HG02981 (cell line): ENCODE measurements at regions not wholly inside any gene's neighbourhood (a gene's known extent, or its start where the extent isn't known, plus 50 kb on each side); places are given as distances from the start of the nearest gene placed in this dataset.
"Not testable (repeated sequence)": the region's sequence is repeated elsewhere in the genome, so short reads cannot be mapped to it uniquely, and the experiment has no call there.

Source experiments
- ATAC-seq: cut with Tn5 transposase; IDR thresholded peaks from one replicate; pipeline ENCODE4 v1.9.1; 2021; ENCODE audit warnings: mild to moderate bottlenecking, moderate library complexity; ENCODE audit not compliant: unreplicated experiment

GRCh38 chr14:40216408-40216807 is 784.2 kb upstream of the FBXO33 start:
- not testable (repeated sequence) for ATAC-seq

DNA sequence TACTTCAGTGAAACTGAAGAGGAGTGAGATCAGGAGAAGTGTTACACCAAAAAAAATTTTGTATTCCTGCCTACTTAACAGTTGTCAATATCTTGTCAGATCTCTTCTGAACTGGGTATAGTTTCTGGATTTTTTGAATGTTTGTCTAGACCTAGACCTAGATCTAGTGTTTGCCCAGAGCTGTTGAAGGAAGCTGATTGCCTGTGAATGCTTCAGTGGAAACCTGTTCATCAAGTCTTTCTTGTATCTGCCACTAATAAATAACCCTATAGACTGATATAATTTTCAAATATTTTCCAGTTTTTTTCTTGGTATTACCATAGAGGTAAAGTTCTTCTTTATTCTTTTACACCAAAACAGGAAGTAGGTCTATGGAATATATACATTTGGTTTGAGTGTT is 781.5 kb upstream of the FBXO33 start:
- ATAC-seq, result no peak

- ATAC-seq, result no peak
Measured at GRCh38 chr14:40204441-40205175, 772.4 kb upstream of the FBXO33 start.

- ATAC-seq, result no peak
Measured at GRCh38 chr14:40199101-40199500, 766.9 kb upstream of the FBXO33 start.

DNA sequence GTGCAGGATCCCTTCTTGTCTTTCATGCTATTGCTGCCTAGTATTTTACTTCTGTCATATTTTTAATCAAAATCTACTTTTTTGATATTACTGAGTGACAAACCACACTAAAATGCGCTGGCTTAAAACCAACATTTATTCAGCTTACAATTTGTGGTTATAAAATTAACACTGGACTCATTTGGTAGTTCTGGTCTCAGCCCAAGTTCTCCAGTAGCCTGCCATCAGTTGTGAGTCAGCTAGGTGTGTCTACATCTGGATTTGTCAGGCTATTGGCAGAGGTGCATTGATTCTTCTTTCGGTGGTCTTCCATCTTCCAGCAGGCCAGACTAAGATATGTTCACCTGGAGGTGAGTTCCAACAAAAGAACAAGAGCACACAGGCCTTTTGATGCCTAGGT is 765.1 kb upstream of the FBXO33 start:
- ATAC-seq, result no peak

GRCh38 chr14:40188006-40188405 is 755.8 kb upstream of the FBXO33 start:
- ATAC-seq, result no peak

DNA sequence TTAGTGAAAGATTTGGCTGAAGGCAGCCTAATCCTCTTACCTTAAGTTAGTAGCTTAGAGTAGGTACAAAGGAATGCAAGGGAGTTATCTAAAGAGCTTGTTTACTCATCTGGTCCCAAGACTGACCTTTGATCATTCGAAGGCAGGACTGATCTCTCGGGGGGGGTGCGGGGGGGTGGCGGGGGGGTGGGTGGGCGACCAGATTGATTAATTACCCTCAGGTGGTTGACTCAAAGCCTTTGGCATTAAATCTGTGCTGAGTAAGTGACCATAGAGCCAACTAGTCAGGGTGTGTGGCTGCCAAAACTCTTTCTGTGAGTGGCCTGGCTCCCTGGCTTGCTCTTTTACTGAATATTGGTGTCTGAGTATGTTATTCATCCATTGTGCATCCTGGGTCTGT is 731.9 kb upstream of the FBXO33 start:
- no peak for ATAC-seq

DNA sequence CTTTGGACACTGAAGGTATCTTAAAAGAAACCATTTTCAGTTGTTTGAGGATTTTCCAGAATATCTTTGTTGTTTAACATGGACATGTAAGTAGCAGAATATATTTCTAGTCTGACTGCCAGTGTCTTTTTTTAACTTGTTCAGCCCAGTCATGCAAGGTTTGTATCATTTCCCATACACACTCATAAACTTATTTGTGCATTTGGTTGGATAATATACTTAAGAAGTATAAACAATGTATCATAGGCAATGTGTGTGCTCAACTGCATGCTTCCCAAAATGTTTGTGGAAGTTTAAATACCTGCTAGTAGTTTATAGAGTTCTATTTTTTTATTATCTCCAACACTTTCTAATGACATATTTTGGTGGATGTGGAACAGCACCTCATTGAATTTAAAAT is 707.4 kb upstream of the FBXO33 start:
- no peak for ATAC-seq

DNA sequence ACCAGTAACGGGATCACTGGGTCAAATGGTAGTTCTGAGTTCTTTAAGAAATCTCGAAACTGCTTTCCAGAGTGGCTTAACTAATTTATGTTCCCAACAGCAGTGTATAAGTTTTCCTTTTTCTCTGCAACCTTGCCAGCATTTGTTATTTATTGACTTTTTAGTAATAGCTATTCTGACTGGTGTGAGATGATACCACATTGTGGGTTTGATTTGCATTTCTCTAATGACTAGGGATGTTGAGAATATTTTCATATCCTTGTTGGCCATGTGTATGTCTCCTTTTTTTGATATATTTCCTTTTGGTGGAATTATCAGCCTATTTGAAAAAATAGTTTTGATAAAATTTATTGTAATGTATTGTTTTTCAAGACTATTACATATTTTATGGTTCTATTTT is 701.2 kb upstream of the FBXO33 start:
- ATAC-seq, result no peak

- ATAC-seq, result no peak
Measured at GRCh38 chr14:40129159-40129558, 696.9 kb upstream of the FBXO33 start.

GRCh38 chr14:40123816-40124215 is 691.6 kb upstream of the FBXO33 start:
- no peak for ATAC-seq

DNA sequence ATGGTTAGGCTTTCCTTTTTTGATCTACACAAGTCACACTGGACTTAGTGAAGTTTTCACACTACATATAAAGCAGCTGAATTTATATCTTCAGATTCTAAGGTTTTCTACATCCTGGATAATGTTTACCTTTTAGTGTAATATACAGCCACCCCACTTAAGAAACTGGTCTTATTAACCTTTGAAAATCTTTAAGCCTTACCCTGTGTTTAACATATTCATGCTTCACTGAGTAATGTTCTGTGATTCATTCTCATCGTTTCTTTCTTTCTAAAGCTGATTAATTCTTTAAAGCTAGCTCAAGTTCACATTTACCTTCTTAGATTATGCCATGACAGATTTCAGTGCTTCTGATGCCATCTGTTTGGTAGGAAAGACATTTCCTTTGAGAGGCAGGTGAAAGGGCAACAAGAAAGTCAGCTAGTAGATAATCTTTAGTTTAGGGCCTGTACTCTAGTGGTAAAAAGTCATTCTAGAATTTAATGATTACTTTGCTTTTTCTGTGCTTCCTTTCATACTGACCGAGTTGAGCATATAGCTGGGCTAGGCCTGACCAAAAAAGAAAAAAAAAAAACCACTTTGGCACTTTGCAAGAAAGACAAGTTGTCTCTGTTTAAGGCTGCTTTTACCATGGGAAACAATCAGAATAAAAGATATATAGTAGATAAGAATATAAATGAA is 690.9 kb upstream of the FBXO33 start:
- peak; percentile 80 for ATAC-seq

DNA sequence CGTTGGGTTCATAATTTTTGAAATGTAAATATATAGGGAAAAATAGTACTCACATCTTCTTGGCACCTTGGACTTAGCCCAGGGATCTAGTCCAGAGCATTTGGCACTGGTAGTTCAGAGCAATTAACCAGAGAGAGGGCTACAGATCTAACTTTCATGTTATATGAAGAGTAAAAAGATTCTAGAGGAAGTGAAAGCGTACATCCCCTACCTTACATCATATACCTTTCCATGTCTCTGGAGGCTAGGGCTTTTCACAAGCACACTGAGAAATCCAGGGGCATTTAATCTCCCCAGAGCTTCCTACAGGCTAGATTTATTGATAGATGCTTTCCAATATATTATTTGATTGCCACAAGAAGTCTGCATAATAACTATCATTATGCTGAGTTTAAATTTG is 687.5 kb upstream of the FBXO33 start:
- peak; percentile 38 for ATAC-seq

- peak; percentile 1 for ATAC-seq
Measured at GRCh38 chr14:40119321-40119720, 687.1 kb upstream of the FBXO33 start.

- ATAC-seq, result no peak
Measured at GRCh38 chr14:40115583-40115982, 683.4 kb upstream of the FBXO33 start.

DNA sequence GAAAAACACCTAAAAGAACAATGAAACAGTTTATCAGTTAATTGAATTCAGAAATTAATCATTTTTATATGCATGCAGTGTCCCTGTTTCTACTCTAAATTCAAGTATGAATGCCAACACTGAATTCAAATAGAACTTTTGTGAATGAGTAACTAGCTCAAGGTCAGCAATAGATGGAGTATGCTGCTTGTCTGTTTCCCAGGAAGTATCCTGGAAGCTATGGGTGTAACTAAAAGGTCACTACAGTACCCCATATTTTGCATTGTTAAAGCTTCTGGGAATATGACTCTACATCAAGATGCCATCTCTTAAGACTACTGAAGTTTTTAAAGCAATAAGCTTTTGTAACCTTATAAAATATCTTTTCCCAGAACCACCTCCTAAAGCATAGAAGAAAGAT is 681.4 kb upstream of the FBXO33 start:
- ATAC-seq, result no peak

DNA sequence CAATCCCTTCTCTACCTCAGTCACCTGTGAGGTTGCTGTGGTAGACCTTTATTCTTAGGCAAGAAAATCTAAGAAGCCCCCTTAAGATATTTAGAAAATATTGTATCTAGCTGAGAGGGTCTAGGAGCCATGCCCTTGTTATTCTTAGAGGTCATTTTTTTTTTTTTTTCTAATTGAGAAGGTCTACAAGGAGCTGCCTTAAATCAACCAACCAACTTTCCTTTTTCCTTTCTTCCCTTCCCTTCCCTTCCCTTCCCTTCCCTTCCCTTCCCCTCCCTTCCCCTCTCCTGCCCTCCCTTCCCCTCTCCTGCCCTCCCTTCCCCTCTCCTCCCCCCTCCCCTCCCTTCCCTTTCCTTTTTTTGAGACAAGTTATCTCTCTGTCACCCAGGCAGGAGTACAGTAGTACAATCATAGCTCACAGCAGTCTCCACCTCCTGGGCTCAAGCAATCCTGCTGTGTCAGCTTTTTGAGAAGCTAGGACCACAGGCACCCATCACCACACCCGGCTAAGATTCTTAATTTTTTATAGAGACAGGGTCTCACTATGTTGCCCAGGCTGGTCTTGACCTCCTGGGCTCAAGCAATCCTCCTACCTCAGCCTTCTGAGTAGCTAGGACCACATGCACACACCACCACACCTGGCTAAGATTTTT is 668.4 kb upstream of the FBXO33 start:
- ATAC-seq, result no peak

DNA sequence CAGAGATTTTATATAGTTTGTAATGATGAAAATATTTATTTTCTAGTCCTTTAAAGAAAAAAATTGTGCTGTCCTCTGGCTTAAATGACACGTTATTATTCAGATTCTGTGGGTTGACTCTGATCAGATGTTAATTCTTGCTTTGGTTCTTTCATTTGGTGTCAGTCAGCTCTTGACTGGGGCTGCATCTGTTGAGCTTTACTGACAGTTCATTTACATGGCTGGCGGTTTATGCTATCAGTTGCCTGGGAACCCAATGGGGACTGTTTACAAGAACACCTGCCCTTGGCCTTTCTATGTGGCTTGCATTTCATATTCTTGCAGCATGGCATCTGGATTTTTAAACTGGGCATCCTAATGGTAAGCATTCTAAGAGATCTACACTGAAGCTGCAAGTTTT is 667.1 kb upstream of the FBXO33 start:
- no peak for ATAC-seq

DNA sequence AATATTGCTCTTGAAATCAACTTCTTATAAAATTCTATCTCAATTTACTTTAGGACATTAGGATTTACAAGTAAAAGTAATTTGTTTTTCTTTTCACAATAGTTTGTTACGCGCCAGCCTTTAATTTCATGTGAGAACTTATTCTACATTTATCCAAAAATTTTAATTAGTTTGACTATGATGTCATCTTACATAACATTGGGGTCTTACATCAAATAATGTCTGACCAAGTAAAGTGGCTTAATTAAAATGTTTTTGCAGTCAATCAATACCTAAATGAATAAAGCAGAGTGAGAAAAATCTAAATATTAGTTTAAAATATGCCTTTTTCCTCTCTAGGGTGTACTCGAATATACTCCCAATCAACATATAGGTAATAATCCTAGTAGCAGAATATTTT is 666.2 kb upstream of the FBXO33 start:
- no peak for ATAC-seq

DNA sequence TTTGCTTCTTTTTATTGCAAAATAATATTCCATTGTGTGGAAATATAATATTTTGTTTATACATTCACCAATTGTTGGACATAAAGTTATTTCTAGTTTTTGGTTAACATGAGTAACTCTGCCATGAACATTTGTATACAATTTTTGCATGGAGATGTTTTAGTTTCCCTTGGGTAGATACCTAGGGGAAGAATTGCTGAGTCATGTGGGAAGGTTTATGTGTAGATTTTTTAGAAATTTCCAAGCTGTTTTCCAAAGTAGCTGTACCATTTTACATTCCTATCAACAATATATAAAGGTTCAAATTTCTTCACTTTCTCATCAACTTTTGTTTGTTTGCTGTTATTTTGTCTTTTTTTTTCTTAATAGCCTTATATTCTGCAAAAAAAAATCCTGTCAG is 664.7 kb upstream of the FBXO33 start:
- ATAC-seq, result no peak

GRCh38 chr14:40093800-40094199 is 661.6 kb upstream of the FBXO33 start:
- no peak for ATAC-seq

DNA sequence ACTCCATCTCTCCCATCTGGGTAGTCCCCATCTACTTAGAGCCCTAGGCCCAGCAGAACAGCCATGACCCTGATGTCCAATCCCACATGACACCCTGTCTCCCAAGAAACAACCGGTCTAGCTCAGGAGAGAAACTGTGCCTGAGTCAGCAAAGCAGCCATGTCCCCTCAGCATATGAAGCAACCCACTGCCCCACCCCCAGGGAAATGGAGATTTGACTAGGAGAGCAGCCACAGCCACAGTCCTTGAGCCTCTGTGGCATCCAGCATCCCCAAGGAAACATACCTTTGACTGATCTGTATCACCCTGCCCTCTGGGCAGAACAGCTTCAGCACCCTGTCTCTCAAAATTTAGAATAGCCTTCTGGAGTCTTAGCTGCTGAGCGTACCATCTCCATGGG is 641.9 kb upstream of the FBXO33 start:
- no peak for ATAC-seq
